ENCODE measurements at regions not wholly inside any gene's neighbourhood (a gene's known extent, or its start where the extent isn't known, plus 50 kb on each side); places are given as distances from the start of the nearest gene placed in this dataset.

DNA sequence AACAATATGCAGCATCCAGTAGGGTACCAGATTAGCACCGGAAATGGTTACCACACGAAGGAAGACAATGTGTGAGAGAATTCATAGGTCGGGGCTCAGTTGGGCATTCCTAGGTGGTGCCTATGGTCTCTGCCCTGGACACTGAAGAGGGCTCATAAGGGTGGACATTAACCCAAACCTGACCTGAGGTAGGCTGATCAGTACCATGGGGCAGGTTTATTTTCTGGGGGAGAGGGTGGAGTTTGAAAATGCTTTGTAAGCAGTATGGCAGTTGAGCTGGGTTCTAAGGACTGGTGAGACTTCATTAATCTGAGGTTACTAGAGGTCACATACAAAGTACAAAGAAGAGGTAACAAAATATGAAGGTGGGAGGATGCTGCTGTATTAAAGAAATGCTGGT is 68.4 kb downstream of the RPL22L1 start:
- TF ChIP-seq, protein P1, sequence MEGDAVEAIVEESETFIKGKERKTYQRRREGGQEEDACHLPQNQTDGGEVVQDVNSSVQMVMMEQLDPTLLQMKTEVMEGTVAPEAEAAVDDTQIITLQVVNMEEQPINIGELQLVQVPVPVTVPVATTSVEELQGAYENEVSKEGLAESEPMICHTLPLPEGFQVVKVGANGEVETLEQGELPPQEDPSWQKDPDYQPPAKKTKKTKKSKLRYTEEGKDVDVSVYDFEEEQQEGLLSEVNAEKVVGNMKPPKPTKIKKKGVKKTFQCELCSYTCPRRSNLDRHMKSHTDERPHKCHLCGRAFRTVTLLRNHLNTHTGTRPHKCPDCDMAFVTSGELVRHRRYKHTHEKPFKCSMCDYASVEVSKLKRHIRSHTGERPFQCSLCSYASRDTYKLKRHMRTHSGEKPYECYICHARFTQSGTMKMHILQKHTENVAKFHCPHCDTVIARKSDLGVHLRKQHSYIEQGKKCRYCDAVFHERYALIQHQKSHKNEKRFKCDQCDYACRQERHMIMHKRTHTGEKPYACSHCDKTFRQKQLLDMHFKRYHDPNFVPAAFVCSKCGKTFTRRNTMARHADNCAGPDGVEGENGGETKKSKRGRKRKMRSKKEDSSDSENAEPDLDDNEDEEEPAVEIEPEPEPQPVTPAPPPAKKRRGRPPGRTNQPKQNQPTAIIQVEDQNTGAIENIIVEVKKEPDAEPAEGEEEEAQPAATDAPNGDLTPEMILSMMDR (IDR thresholded peaks at IDR 0.05), result no peak
- no peak for TF ChIP-seq POLR2A (IDR thresholded peaks at IDR 0.05)

Measured in vagina (tissue), 2 donors.